Activated B cell treated with CpG ODN at 0.5 μM for 24 hours (primary cell): ENCODE measurements at regions not wholly inside any gene's neighbourhood (a gene's known extent, or its start where the extent isn't known, plus 50 kb on each side); places are given as distances from the start of the nearest gene placed in this dataset.

Experiments
- ATAC-seq: fragments of 200-7000 bp; cut with Tn5 transposase; one replicate; pipeline ENCODE4 v1.10.0; 2021; ENCODE audit warnings: low read depth, mild to moderate bottlenecking, moderate library complexity
- CTCF ChIA-PET: fragments of 350-600 bp; sonication (Branson Sonifier 250); formaldehyde crosslinking; loops from one replicate; lab custom pipeline; 2021; ENCODE audit warnings: antibody characterized with exemption; lab: Charles Lee
- POLR2A ChIA-PET: fragments of 350-600 bp; sonication (Branson Sonifier 250); formaldehyde crosslinking; loops from one replicate; lab custom pipeline; 2021; ENCODE audit warnings: antibody characterized with exemption; lab: Charles Lee
- DNase-seq: peaks from one replicate; pipeline ENCODE4 v3.0.0; 2022
- H3K27ac Mint-ChIP-seq: one replicate; pipeline ENCODE4 v1.8.0; 2020; ENCODE audit warnings: mixed read lengths
- H3K27me3 Mint-ChIP-seq: one replicate; pipeline ENCODE4 v1.8.0; 2021; ENCODE audit warnings: mixed read lengths
- H3K36me3 Mint-ChIP-seq: one replicate; pipeline ENCODE4 v1.8.0; 2021; ENCODE audit warnings: low read depth, mixed read lengths
- H3K4me1 Mint-ChIP-seq: one replicate; pipeline ENCODE4 v1.8.0; 2021; ENCODE audit warnings: mixed read lengths
- H3K4me3 Mint-ChIP-seq: one replicate; pipeline ENCODE4 v1.8.0; 2020; ENCODE audit warnings: mild to moderate bottlenecking, mixed read lengths
- H3K9me3 Mint-ChIP-seq: one replicate; pipeline ENCODE4 v1.8.0; 2020; ENCODE audit warnings: mixed read lengths
- CTCF ChIP-seq: fragments of 200-600 bp; IDR thresholded peaks from one replicate; pipeline ENCODE4 v1.8.0; 2022; ENCODE audit warnings: antibody characterized with exemption, mild to moderate bottlenecking
- intact Hi-C: fragments of 100-400 bp; cut with micrococcal nuclease; formaldehyde crosslinking; loops from one replicate; pipeline ENCODE4 v1.15.1; 2024

GRCh38 chr1:215502081-215502480, 65.0 kb upstream of the KCTD3 start:
- no peaks in the 10 kb centered on the region for H3K27me3 Mint-ChIP-seq
- H3K27ac Mint-ChIP-seq = no peak overlapping the region
- H3K9me3 Mint-ChIP-seq = peaks cover 4% of the 10 kb centered on the region
- intact Hi-C loops = no loop called here
- POLR2A ChIA-PET = no interaction called here
- ATAC-seq (no peak), DNase-seq (no peak)
- no peaks in the 10 kb centered on the region for H3K4me1 Mint-ChIP-seq
- CTCF ChIA-PET = no interaction called here
- no peak for TF ChIP-seq CTCF
- no peak overlapping the region for H3K4me3 Mint-ChIP-seq
- no peaks in the 10 kb centered on the region for H3K36me3 Mint-ChIP-seq

- ChIA-PET POLR2A (no interaction called here), CTCF (interaction anchor here (0.9 kb wide), 1 partner anchor 18 kb away, joined by 3 read pairs; no protein-coding TSS in a partner anchor)
- no peak for DNase-seq
- H3K27ac Mint-ChIP-seq = no peak overlapping the region
- H3K27me3 Mint-ChIP-seq = no peaks in the 10 kb centered on the region
- no peak overlapping the region for H3K4me3 Mint-ChIP-seq
- no peak for ATAC-seq
- H3K4me1 Mint-ChIP-seq = no peaks in the 10 kb centered on the region
- no peaks in the 10 kb centered on the region for H3K36me3 Mint-ChIP-seq
- H3K9me3 Mint-ChIP-seq = peaks cover 24% of the 10 kb centered on the region
- intact Hi-C loops = no loop called here
- no peak for TF ChIP-seq CTCF
Observed at GRCh38 chr1:215507119-215507518, 60.0 kb upstream of the KCTD3 start.

- CTCF ChIA-PET = no interaction called here
- no peak for DNase-seq
- Mint-ChIP-seq H3K36me3 (no peaks in the 10 kb centered on the region), H3K27ac (no peak overlapping the region), H3K4me3 (no peak overlapping the region), H3K4me1 (no peaks in the 10 kb centered on the region), H3K27me3 (no peaks in the 10 kb centered on the region), H3K9me3 (peaks cover 32% of the 10 kb centered on the region)
- POLR2A ChIA-PET = no interaction called here
- intact Hi-C loops = no loop called here
- no peak for ATAC-seq
- no peak for TF ChIP-seq CTCF
Observed at GRCh38 chr1:215508311-215508710, 58.8 kb upstream of the KCTD3 start.
